Endothelial cell of umbilical vein (primary cell): ENCODE measurements at regions not wholly inside any gene's neighbourhood (a gene's known extent, or its start where the extent isn't known, plus 50 kb on each side); places are given as distances from the start of the nearest gene placed in this dataset.

Experiments used
- BruUV-seq: library from RNA; stranded (reverse); fragments of 400-500 nt; replicated peaks from 2 replicates; lab custom pipeline; 2021; lab: Mats Ljungman, UMichigan
- CTCF ChIA-PET: fragments of 300-600, 350-600 bp; sonication (Branson Sonifier 250); formaldehyde crosslinking; loops from one replicate; lab custom pipeline; 2021; ENCODE audit warnings: antibody characterized with exemption, inconsistent platforms; lab: Charles Lee
- POLR2A ChIA-PET: fragments of 300-600, 350-600 bp; sonication (Branson Sonifier 250); formaldehyde crosslinking; loops from one replicate; lab custom pipeline; 2021; ENCODE audit warnings: antibody characterized with exemption, inconsistent platforms; lab: Charles Lee
- DNase-seq: peaks from one replicate; pipeline ENCODE4 v3.0.0-alpha.2; 2011; ENCODE audit warnings: low read depth, low spot score
- FAIRE-seq: peaks from 2 replicates; lab custom pipeline; 2011; peaks lifted over from hg19 to GRCh38; lab: Jason Lieb, UNC
- H2AFZ ChIP-seq: 2 replicates; pipeline ENCODE4 v1.6.0; 2012; ENCODE audit warnings: low read depth, low read length, control low read depth, inconsistent platforms
- H3K27ac ChIP-seq: 2 replicates; pipeline ENCODE4 v1.5.1; 2011; ENCODE audit warnings: low read depth, mild to moderate bottlenecking, control low read depth, low read length, moderate library complexity; ENCODE audit not compliant: insufficient read depth
- H3K27me3 ChIP-seq, 2 experiments: 2 replicates each; pipeline versions ENCODE4 v1.6.0 to v1.6.1; 2011; ENCODE audit warnings: low read length in 2 of 2, mixed read lengths in 1 of 2; ENCODE audit not compliant: control insufficient read depth in 2 of 2, insufficient read depth in 2 of 2
- H3K36me3 ChIP-seq, 2 experiments: 2 replicates in 1 of 2; 3 replicates in 1 of 2; pipeline ENCODE4 v1.5.1; 2011; ENCODE audit warnings: low read length in 2 of 2, mild to moderate bottlenecking in 1 of 2, moderate library complexity in 1 of 2; ENCODE audit not compliant: control insufficient read depth in 2 of 2, insufficient read depth in 2 of 2; ENCODE audit errors: extremely low read depth in 1 of 2
- H3K4me1 ChIP-seq: 3 replicates; pipeline ENCODE4 v1.5.1; 2011; ENCODE audit warnings: mild to moderate bottlenecking, low read length; ENCODE audit not compliant: control insufficient read depth, insufficient read depth; ENCODE audit errors: extremely low read depth
- H3K4me2 ChIP-seq: 2 replicates; pipeline ENCODE4 v1.6.1; 2011; ENCODE audit warnings: low read length, control low read depth, mixed read lengths; ENCODE audit not compliant: insufficient read depth
- H3K4me3 ChIP-seq, 3 experiments: fragments of 200-600 bp in 1 of 3; sonication (generic), shearing (Covaris generic) in 1 of 3; replicated peaks in 1 of 3; 2 replicates each; pipeline ENCODE4 v1.5.1; 2011 to 2016; ENCODE audit warnings: control low read depth in 3 of 3, low read length in 3 of 3, mild to moderate bottlenecking in 2 of 3, inconsistent platforms in 1 of 3, low read depth in 1 of 3, moderate library complexity in 1 of 3; ENCODE audit not compliant: insufficient read depth in 1 of 3
- H3K79me2 ChIP-seq: 2 replicates; pipeline ENCODE4 v1.6.0; 2012; ENCODE audit warnings: low read length, inconsistent platforms; ENCODE audit not compliant: control insufficient read depth, insufficient read depth
- H3K9ac ChIP-seq: replicated peaks from 2 replicates; pipeline ENCODE3; 2011; ENCODE audit warnings: low read length, control low read depth; ENCODE audit not compliant: insufficient read depth; ENCODE audit errors: extremely low read depth
- H3K9me1 ChIP-seq: replicated peaks from 3 replicates; pipeline ENCODE4 v1.6.0; 2011; ENCODE audit warnings: mild to moderate bottlenecking, low read length; ENCODE audit not compliant: control insufficient read depth, insufficient read depth; ENCODE audit errors: extremely low read depth
- H3K9me3 ChIP-seq: replicated peaks from 2 replicates; pipeline ENCODE4 v1.5.1; 2012; ENCODE audit warnings: low read length, inconsistent platforms; ENCODE audit not compliant: control insufficient read depth, insufficient read depth
- H4K20me1 ChIP-seq: replicated peaks from 2 replicates; pipeline ENCODE3; 2011; ENCODE audit warnings: mild to moderate bottlenecking, low read length; ENCODE audit not compliant: control insufficient read depth, insufficient read depth; ENCODE audit errors: extremely low read depth
- EZH2 ChIP-seq: IDR thresholded peaks from 2 replicates; pipeline ENCODE4 v1.6.1; 2012; ENCODE audit warnings: borderline replicate concordance, low read depth, mild to moderate bottlenecking, moderate library complexity, low read length, inconsistent platforms; ENCODE audit not compliant: severe bottlenecking
- FOS ChIP-seq: IDR thresholded peaks from 2 replicates; pipeline ENCODE4 v1.6.1; 2011; ENCODE audit warnings: mild to moderate bottlenecking, low read length, moderate library complexity, borderline replicate concordance; ENCODE audit not compliant: insufficient read depth
- GATA2 ChIP-seq: IDR thresholded peaks from 2 replicates; pipeline ENCODE4 v1.7.0; 2011; ENCODE audit warnings: low read depth, mild to moderate bottlenecking, moderate library complexity, mixed read lengths, low read length; ENCODE audit not compliant: insufficient read length, insufficient read depth
- JUN ChIP-seq: IDR thresholded peaks from 2 replicates; pipeline ENCODE4 v1.6.1; 2011; ENCODE audit warnings: borderline replicate concordance, low read depth; ENCODE audit not compliant: insufficient read length, insufficient read depth
- MYC ChIP-seq: IDR thresholded peaks from one replicate; pipeline ENCODE4 v1.6.1; 2011; ENCODE audit warnings: mild to moderate bottlenecking, low read depth, low read length
- POLR2A ChIP-seq: IDR thresholded peaks from 2 replicates; pipeline ENCODE4 v1.6.1; 2012; ENCODE audit warnings: low read depth, mild to moderate bottlenecking, control low read depth, low read length
- POLR2AphosphoS5 ChIP-seq: IDR thresholded peaks from 2 replicates; pipeline ENCODE4 v1.6.1; 2012; ENCODE audit warnings: low read depth, mild to moderate bottlenecking, control low read depth, low read length, moderate library complexity; ENCODE audit not compliant: insufficient read depth
- dilution Hi-C: fragments of 300-500 bp; cut with MboI; formaldehyde crosslinking; loops from one replicate; pipeline ENCODE4 v1.15.0; 2019; ENCODE audit warnings: low sequenced_read_pairs; ENCODE audit not compliant: extremely low pct_ligation_motif_present
- intact Hi-C: fragments of 100-400 bp; cut with micrococcal nuclease; formaldehyde crosslinking; loops from one replicate; pipeline ENCODE4 v1.10.0; 2022
- TF ChIP-seq, protein P1 (sequence below): IDR thresholded peaks from 2 replicates; pipeline ENCODE4 v1.6.1; 2011; ENCODE audit not compliant: insufficient read depth, insufficient read length
- TF ChIP-seq, protein P2 (sequence below), 2 donors: IDR thresholded peaks; 1 replicate in 1 of 2; 2 replicates in 1 of 2; pipeline ENCODE4 v1.5.1; 2011; ENCODE audit warnings: low read length in 2 of 2, mild to moderate bottlenecking in 2 of 2, moderate library complexity in 2 of 2, control low read depth in 1 of 2, inconsistent platforms in 1 of 2, low read depth in 1 of 2; ENCODE audit not compliant: insufficient read depth in 1 of 2; ENCODE audit errors: extremely low read depth in 1 of 2

DNA sequence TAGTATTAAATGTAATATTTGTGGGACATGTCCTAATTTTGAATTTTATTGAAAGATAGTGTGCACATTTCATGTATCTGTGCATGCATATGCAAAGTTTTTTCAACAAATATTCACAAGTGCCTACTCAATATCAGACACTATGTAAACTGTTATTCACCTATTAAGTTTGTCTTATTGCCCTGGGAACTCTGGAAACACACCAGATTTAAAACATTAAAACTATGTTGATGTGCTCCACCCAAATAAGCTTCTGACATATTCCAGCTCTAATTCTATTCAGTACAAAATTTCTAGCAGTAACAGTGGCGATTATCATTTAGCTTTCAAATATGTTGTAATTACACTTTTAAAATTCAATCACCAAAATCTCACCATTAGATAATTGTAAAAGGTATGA, 183.1 kb upstream of the TTC29 start:
- no peaks in the 10 kb centered on the region for H3K9me1 ChIP-seq
- FAIRE-seq (no peak), DNase-seq (no peak)
- H3K9me3 ChIP-seq, result no peaks in the 10 kb centered on the region
- TF ChIP-seq, protein P1, sequence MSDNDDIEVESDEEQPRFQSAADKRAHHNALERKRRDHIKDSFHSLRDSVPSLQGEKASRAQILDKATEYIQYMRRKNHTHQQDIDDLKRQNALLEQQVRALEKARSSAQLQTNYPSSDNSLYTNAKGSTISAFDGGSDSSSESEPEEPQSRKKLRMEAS, result no peak
- TF ChIP-seq GATA2 (no peak), MYC (no peak), POLR2A (no peak), POLR2AphosphoS5 (no peak), JUN (no peak)
- H4K20me1 ChIP-seq, result no peaks in the 10 kb centered on the region
- H3K27ac ChIP-seq, result no peak overlapping the region
- H3K9ac ChIP-seq, result no peak overlapping the region
- dilution Hi-C loops, result no loop called here
- ChIA-PET POLR2A (no interaction called here), CTCF (no interaction called here)
- no peaks in the 10 kb centered on the region for H3K79me2 ChIP-seq
- no peak overlapping the region for H3K4me3 ChIP-seq
- H2AFZ ChIP-seq, result no peak overlapping the region
- H3K4me1 ChIP-seq, result no peaks in the 10 kb centered on the region
- no TSS peak for BruUV-seq
- H3K36me3 ChIP-seq, result no peaks in the 10 kb centered on the region
- H3K27me3 ChIP-seq, result peaks cover 3% of the 10 kb centered on the region in 2 experiments
- intact Hi-C loops, result no loop called here
- no peak overlapping the region for H3K4me2 ChIP-seq

DNA sequence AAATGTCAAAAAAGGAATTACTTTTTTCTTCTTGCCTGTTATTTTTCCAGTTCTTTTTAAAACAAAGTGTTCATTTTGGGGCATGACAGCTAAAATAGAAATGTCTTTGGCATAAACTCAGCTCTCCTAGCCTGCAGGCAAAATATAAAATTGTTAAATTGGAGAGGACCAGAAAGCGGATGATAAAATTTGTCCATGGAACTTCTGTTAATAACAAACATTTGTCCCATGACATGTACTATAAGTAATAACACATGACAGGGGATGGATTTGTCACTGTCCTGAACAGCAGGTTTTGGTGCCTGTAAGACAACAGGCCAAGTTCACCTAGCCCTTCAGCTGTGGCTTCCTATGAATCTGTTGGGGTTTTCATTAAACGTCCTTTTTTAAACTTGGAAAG, 184.0 kb upstream of the TTC29 start:
- POLR2A ChIA-PET, result no interaction called here
- H3K4me2 ChIP-seq, result no peak overlapping the region
- H3K27ac ChIP-seq, result no peak overlapping the region
- H3K27me3 ChIP-seq, result peaks cover 3% of the 10 kb centered on the region in 2 experiments
- TF ChIP-seq, protein P2, sequence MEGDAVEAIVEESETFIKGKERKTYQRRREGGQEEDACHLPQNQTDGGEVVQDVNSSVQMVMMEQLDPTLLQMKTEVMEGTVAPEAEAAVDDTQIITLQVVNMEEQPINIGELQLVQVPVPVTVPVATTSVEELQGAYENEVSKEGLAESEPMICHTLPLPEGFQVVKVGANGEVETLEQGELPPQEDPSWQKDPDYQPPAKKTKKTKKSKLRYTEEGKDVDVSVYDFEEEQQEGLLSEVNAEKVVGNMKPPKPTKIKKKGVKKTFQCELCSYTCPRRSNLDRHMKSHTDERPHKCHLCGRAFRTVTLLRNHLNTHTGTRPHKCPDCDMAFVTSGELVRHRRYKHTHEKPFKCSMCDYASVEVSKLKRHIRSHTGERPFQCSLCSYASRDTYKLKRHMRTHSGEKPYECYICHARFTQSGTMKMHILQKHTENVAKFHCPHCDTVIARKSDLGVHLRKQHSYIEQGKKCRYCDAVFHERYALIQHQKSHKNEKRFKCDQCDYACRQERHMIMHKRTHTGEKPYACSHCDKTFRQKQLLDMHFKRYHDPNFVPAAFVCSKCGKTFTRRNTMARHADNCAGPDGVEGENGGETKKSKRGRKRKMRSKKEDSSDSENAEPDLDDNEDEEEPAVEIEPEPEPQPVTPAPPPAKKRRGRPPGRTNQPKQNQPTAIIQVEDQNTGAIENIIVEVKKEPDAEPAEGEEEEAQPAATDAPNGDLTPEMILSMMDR (IDR thresholded peaks at IDR 0.05; ENCODE audit: extremely low read depth in 1 of 2, insufficient read depth in 1 of 2, low read depth in 1 of 2, low read length in 2 of 2), result no peak
- no peak for TF ChIP-seq FOS
- no peak for TF ChIP-seq GATA2
- no peak for TF ChIP-seq EZH2
- TF ChIP-seq, protein P1, result no peak
- no peak for TF ChIP-seq JUN
- no peak for TF ChIP-seq POLR2AphosphoS5
- no peak for TF ChIP-seq MYC
- TF ChIP-seq POLR2A, result no peak
- no peaks in the 10 kb centered on the region for H4K20me1 ChIP-seq
- H2AFZ ChIP-seq, result no peak overlapping the region
- no peak overlapping the region for H3K9ac ChIP-seq
- FAIRE-seq (no peak), DNase-seq (no peak)
- no peaks in the 10 kb centered on the region for H3K9me3 ChIP-seq
- H3K4me1 ChIP-seq, result no peaks in the 10 kb centered on the region
- no peaks in the 10 kb centered on the region for H3K79me2 ChIP-seq
- CTCF ChIA-PET, result interaction anchor here (0.6 to 1.5 kb wide), 2 partner anchors 10 to 33 kb away, joined by 3 read pairs; no protein-coding TSS in a partner anchor
- H3K36me3 ChIP-seq, result no peaks in the 10 kb centered on the region
- dilution Hi-C loops, result no loop called here
- no peaks in the 10 kb centered on the region for H3K9me1 ChIP-seq
- intact Hi-C loops, result no loop called here
- no peak overlapping the region for H3K4me3 ChIP-seq
- no TSS peak for BruUV-seq
